K562 (cell line): ENCODE measurements at regions not wholly inside any gene's neighbourhood (a gene's known extent, or its start where the extent isn't known, plus 50 kb on each side); places are given as distances from the start of the nearest gene placed in this dataset.

Source experiments
- HNRNPK ChIP-seq: fragments of 200-400 bp; formaldehyde crosslinking; IDR thresholded peaks from one replicate; pipeline ENCODE4 v1.6.1; 2018; ENCODE audit warnings: mild to moderate bottlenecking, low read depth, low read length; ENCODE audit not compliant: poor library complexity, severe bottlenecking
- ZBTB1 ChIP-seq: sonication (generic); formaldehyde crosslinking; IDR thresholded peaks from 2 replicates; pipeline ENCODE4 v1.8.1; 2023; ENCODE audit warnings: missing genetic modification reagents, low read depth, mild to moderate bottlenecking, borderline replicate concordance
- ZNF318 ChIP-seq, 2 experiments: fragments of 450-650 bp; IDR thresholded peaks; 2 replicates each; pipeline ENCODE4 v1.6.1; 2016; ENCODE audit warnings: mild to moderate bottlenecking in 2 of 2, borderline replicate concordance in 1 of 2, low read depth in 1 of 2, moderate library complexity in 1 of 2

DNA sequence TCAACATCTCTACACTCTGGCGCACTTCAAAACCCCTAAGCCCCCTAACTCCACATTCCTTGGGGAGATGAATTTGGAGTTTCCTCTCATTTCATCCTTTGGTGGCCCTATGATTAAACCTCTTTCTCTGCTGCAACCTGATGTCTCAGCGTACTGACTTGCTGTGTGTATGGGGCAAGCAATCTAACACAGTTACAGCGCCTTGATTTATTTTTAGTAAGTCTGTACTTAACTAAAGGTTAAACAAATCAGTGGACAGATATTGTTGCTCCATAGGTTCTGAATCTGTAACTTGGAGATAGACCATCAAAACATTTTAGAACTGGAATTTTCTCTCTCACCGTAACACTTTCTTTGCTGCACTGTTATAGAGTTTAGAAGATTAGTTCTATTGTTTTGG, 452.8 kb downstream of the IRX1 start (continued):
- TF ChIP-seq HNRNPK, result no peak
- TF ChIP-seq ZBTB1 (CRISPR knock-in tag), result no peak
- TF ChIP-seq ZNF318 (IDR thresholded peaks at IDR 0.05; ENCODE audit: borderline replicate concordance in 1 of 2, low read depth in 1 of 2), result no peak
